Rectal smooth muscle tissue (tissue), 1 donor: ENCODE measurements at regions not wholly inside any gene's neighbourhood (a gene's known extent, or its start where the extent isn't known, plus 50 kb on each side); places are given as distances from the start of the nearest gene placed in this dataset.
"Not testable (repeated sequence)": the region's sequence is repeated elsewhere in the genome, so short reads cannot be mapped to it uniquely, and the experiment has no call there.

Experiments used
- H3K27ac ChIP-seq: one replicate; pipeline ENCODE4 v1.7.0; 2013; ENCODE audit warnings: low read depth, low read length, inconsistent platforms
- H3K27me3 ChIP-seq: one replicate; pipeline ENCODE4 v1.7.0; 2013; ENCODE audit warnings: low read length; ENCODE audit not compliant: control insufficient read depth, insufficient read depth
- H3K36me3 ChIP-seq: one replicate; pipeline ENCODE4 v1.7.0; 2013; ENCODE audit warnings: low read length; ENCODE audit not compliant: control insufficient read depth, insufficient read depth
- H3K4me1 ChIP-seq: one replicate; pipeline ENCODE4 v1.7.0; 2013; ENCODE audit warnings: low read length; ENCODE audit not compliant: control insufficient read depth, insufficient read depth
- H3K4me3 ChIP-seq: one replicate; pipeline ENCODE4 v1.7.0; 2013; ENCODE audit warnings: low read length
- H3K9ac ChIP-seq: one replicate; pipeline ENCODE4 v1.7.0; 2013; ENCODE audit warnings: low read length

DNA sequence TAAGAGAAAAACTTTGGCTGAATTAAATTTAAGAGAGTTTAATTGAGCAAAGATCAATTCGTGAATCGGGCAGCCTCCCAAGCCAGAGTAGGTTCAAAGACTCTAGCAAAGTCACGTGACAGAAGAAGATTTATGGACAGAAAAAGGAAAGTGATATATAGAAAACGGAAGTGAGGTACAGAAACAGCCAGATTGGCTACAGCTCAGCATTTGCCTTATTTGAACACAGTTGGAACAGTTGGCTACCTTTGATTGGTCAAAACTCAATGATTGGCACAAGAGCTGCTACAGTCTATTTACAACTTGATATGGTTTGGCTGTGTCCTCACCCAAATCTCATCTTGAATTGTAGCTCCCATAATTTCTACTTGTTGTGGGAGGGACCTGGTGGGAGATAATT, 102.6 kb downstream of the PLG start:
- Histone ChIP-seq H3K36me3 (no peaks in the 10 kb centered on the region), H3K4me1 (no peaks in the 10 kb centered on the region), H3K27me3 (no peaks in the 10 kb centered on the region), H3K27ac (no peak overlapping the region), H3K9ac (no peak overlapping the region), H3K4me3 (no peak overlapping the region)

GRCh38 chr6:160808263-160808662, 106.2 kb downstream of the PLG start:
- H3K9ac ChIP-seq = no peak overlapping the region

DNA sequence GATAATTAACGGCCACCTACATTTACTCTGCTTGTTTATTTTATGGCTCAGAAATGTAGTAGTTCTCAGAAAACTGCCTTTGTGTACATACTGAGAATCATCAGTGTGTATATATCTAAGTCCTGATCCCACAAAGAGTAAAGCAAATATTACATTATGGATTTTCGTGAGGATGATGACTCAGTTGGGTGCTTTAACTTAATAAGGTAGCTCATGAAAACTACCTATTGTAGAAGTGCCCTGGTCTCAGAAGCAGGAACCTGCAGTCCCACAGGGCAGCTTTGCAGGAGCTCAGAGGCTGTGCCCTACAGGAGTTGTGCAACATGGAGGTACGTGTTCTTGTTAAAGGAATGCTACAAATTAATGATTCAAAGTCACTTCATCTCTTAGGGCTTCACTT, 108.2 kb downstream of the PLG start:
- no peak overlapping the region for H3K9ac ChIP-seq
- no peak overlapping the region for H3K27ac ChIP-seq
- H3K27me3 ChIP-seq = no peaks in the 10 kb centered on the region
- H3K36me3 ChIP-seq = no peaks in the 10 kb centered on the region
- no peak overlapping the region for H3K4me3 ChIP-seq
- H3K4me1 ChIP-seq = no peaks in the 10 kb centered on the region

More at GRCh38 chr6:160808263-160808662, 106.2 kb downstream of the PLG start:
- no peaks in the 10 kb centered on the region for H3K27me3 ChIP-seq
- H3K27ac ChIP-seq = no peak overlapping the region
- H3K4me1 ChIP-seq = no peaks in the 10 kb centered on the region
- no peak overlapping the region for H3K4me3 ChIP-seq
- no peaks in the 10 kb centered on the region for H3K36me3 ChIP-seq

- Histone ChIP-seq H3K4me1 (no peaks in the 10 kb centered on the region), H3K27me3 (no peaks in the 10 kb centered on the region), H3K27ac (no peak overlapping the region), H3K4me3 (no peak overlapping the region), H3K36me3 (no peaks in the 10 kb centered on the region), H3K9ac (no peak overlapping the region)
These were observed 110.1 kb downstream of the PLG start for GRCh38 chr6:160812097-160812496.

- Histone ChIP-seq H3K36me3 (no peaks in the 10 kb centered on the region), H3K4me1 (no peaks in the 10 kb centered on the region), H3K27me3 (no peaks in the 10 kb centered on the region), H3K27ac (no peak overlapping the region), H3K9ac (no peak overlapping the region), H3K4me3 (no peak overlapping the region)
These were observed 116.9 kb downstream of the PLG start for GRCh38 chr6:160818934-160819333.

- not testable (repeated sequence) for H3K36me3 ChIP-seq, H3K27me3 ChIP-seq, H3K9ac ChIP-seq, H3K27ac ChIP-seq, H3K4me3 ChIP-seq, H3K4me1 ChIP-seq
These were observed 118.6 kb downstream of the PLG start for GRCh38 chr6:160820661-160821060.

GRCh38 chr6:160831739-160832138, 129.7 kb downstream of the PLG start:
- no peaks in the 10 kb centered on the region for H3K36me3 ChIP-seq
- H3K4me1 ChIP-seq = no peaks in the 10 kb centered on the region
- H3K4me3 ChIP-seq = no peak overlapping the region
- H3K27me3 ChIP-seq = no peaks in the 10 kb centered on the region
- no peak overlapping the region for H3K27ac ChIP-seq
- H3K9ac ChIP-seq = no peak overlapping the region

- Histone ChIP-seq H3K9ac (no peak overlapping the region), H3K36me3 (no peaks in the 10 kb centered on the region), H3K4me3 (no peak overlapping the region), H3K27ac (no peak overlapping the region), H3K4me1 (no peaks in the 10 kb centered on the region), H3K27me3 (no peaks in the 10 kb centered on the region)
These were observed 130.4 kb downstream of the PLG start for GRCh38 chr6:160832422-160832821.

DNA sequence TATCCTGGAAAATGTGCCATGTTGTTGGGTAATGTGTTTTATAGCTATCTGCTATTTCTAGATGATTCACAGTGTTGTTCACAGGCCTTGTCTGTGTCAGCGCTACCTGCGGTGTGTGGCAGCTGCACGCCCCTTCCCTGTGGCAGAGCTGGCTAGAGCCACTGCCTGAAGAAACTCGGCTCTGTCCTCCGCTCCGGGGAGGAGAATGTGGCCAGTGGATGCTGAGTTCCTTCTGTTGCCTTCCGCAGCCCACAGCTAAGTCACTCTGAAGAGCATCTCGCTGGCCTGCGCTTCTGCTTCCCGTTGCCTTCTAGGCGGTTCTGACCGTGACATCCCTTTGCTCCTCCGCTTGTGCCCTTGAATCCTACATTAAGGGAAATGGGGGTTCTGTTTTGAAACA, 135.1 kb downstream of the PLG start:
- H3K9ac ChIP-seq = no peak overlapping the region
- H3K36me3 ChIP-seq = no peaks in the 10 kb centered on the region
- H3K4me1 ChIP-seq = no peaks in the 10 kb centered on the region
- no peaks in the 10 kb centered on the region for H3K27me3 ChIP-seq
- no peak overlapping the region for H3K4me3 ChIP-seq
- no peak overlapping the region for H3K27ac ChIP-seq

DNA sequence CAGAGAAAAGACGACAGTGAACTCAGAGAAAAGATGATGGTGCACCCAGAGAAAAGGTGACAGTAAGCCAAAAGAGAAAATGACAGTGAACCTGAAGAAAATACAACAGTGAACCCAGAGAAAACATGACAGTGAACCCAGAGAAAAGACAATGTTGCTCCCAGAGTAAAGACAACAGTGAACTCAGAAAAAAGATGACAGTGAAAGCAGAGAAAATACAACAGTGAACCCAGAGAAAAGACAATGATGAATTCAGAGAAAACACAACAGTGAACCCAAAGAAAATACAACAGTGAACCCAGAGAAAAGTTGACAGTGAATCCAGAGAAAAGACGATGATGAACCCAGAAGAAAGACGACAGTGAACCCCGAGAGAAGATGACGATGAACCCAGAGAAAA, 140.5 kb upstream of the MAP3K4 start:
- no peak overlapping the region for H3K4me3 ChIP-seq
- no peaks in the 10 kb centered on the region for H3K4me1 ChIP-seq
- no peak overlapping the region for H3K27ac ChIP-seq
- no peaks in the 10 kb centered on the region for H3K27me3 ChIP-seq
- H3K9ac ChIP-seq = no peak overlapping the region
- no peaks in the 10 kb centered on the region for H3K36me3 ChIP-seq

GRCh38 chr6:160853946-160854345, 137.6 kb upstream of the MAP3K4 start:
- no peaks in the 10 kb centered on the region for H3K27me3 ChIP-seq
- no peaks in the 10 kb centered on the region for H3K36me3 ChIP-seq
- H3K27ac ChIP-seq = no peak overlapping the region
- no peak overlapping the region for H3K9ac ChIP-seq
- H3K4me3 ChIP-seq = no peak overlapping the region
- H3K4me1 ChIP-seq = no peaks in the 10 kb centered on the region

DNA sequence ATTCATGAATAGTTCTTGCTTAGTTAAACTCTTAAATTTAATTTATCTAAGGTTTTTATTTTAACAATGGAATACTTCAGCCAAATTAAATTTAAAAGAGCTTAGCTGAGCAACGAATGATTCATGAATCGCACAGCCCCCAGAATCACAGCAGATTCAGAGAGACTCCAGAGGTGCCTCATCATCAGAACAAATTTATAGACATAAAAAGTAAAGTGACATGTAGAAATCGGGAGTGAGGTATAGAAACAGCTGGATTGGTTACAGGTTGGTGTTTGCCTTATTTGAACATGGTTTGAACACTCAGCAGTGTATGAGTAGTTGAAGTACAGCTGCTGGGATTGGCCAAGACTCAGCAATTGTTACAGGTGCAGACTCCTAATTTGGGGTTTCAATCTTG, 132.7 kb upstream of the MAP3K4 start:
- H3K27me3 ChIP-seq = no peaks in the 10 kb centered on the region
- H3K27ac ChIP-seq = no peak overlapping the region
- no peak overlapping the region for H3K4me3 ChIP-seq
- H3K36me3 ChIP-seq = no peaks in the 10 kb centered on the region
- no peaks in the 10 kb centered on the region for H3K4me1 ChIP-seq
- no peak overlapping the region for H3K9ac ChIP-seq

- Histone ChIP-seq H3K4me1 (no peaks in the 10 kb centered on the region), H3K36me3 (no peaks in the 10 kb centered on the region), H3K4me3 (no peak overlapping the region), H3K9ac (no peak overlapping the region), H3K27ac (no peak overlapping the region), H3K27me3 (no peaks in the 10 kb centered on the region)
These were observed 131.7 kb upstream of the MAP3K4 start for GRCh38 chr6:160859822-160860221.

DNA sequence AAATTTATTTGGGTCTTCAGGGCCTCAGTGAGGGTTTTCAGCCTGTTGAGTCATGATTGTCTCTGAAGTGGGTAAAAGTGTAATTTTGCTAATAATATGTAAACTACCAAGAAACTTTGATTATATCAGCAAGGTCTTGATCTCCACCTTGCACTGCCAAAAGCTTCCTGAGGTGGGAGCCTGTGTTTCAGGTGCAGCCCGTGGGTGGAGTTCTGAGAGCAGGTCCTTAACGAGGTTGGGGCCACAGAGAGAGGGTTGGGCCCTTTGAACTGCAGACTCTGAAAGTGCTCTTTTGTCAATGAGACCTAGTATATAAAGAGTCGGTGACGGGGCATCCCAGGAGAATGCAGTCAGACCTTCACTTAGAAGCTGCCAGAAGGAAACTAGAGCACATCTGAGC, 129.7 kb upstream of the MAP3K4 start:
- Histone ChIP-seq H3K27ac (no peak overlapping the region), H3K9ac (no peak overlapping the region), H3K4me1 (no peaks in the 10 kb centered on the region), H3K4me3 (no peak overlapping the region), H3K27me3 (no peaks in the 10 kb centered on the region), H3K36me3 (no peaks in the 10 kb centered on the region)
